GM19238 (cell line): ENCODE measurements at regions not wholly inside any gene's neighbourhood (a gene's known extent, or its start where the extent isn't known, plus 50 kb on each side); places are given as distances from the start of the nearest gene placed in this dataset.

Experiments
- DNase-seq: peaks from one replicate; pipeline ENCODE4 v3.0.0; 2011; ENCODE audit warnings: low spot score; ENCODE audit not compliant: insufficient read length

DNA sequence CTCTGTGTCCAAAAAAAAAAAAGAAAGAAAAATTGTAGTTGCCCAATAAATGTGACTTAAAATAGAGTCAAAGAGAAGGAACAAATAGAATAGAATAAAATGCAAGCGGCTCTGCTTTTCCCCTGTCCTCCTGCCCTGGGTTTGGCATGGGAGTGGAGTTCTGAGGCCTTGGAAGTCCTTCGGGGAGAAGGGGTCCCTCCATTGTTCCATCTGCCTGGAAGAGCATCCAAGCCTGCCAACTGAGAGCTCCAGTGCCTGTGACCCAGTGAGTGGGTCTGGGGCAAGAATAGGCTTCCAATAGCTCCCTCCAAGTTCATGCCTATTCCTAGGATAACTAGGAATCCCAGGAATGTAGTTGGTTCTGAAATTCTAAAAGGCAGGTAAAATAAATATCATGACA lies 321.4 kb downstream of the MYCN start:
- DNase-seq, result no peak

DNA sequence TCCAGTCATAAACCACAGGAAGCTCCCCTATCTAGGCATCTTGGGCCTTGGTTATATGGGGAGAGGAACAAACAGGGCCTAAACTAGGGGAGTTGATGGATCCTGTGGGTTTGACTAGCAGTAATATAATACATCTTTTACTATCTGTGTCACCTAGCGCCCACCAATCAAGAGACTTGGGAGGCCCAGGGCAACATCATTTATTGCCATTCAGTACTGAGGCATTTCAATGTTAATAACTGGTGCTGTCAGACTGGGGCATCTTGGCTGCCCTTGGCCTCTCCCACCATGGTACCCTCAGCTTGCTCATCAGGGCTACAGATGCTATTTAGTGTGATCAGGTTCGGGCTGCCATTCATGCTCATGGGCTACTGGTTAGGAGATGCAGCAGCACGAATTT lies 320.7 kb downstream of the MYCN start:
- no peak for DNase-seq

DNA sequence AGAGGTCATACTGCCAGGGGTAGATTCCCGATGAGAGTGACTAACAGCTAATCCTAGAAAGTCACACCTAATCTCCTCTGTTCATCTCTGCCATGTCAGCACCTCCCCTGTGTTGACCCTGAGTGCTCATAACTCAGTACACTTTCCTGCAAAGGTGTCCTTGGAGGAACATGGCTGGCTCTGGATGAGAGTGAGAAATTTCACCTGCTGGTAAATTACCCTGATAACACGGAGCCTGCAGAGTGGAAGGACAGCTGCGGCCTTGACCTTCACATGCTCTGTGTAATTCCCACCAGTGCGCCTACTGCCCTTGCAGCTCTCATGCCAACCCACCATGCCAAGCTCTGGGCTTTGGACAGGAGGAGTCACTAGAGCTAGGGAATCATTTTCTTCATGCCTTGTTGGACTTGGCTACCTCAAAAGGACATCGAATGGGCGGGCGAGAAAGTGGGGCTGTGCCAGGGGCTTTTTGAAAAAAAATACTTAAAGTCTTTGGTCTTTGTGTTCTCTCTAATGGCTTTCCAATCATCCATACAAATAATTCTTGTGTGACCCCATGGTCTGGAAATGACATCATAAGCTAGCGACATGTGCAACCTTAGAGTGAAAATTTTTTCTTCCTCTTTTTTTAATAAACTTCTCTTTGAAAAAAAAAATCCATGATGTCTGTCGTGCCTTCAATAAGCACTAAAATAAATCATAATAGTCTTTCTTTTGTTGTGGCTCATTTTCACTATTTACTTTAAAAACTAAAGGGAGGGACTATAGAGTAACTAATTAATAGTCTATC lies 319.9 kb downstream of the MYCN start:
- no peak for DNase-seq

DNA sequence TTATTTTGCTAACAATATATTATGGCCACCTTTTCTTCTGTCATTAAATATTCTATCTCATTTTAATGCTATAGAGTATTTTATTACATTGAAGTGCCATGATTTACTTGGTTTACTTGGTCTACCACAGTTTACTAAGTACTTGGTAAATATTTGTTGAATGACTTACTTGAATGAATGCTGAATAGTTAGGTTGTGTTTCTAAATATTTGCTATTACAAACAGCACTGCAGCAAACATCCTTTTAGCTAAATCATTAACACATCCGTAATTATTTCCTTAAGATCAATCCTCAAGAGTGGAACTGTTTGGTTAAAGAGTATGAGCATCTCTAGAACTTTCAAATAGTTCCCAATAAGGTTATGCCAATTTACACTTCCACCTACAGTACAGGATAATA lies 318.7 kb downstream of the MYCN start:
- no peak for DNase-seq

DNA sequence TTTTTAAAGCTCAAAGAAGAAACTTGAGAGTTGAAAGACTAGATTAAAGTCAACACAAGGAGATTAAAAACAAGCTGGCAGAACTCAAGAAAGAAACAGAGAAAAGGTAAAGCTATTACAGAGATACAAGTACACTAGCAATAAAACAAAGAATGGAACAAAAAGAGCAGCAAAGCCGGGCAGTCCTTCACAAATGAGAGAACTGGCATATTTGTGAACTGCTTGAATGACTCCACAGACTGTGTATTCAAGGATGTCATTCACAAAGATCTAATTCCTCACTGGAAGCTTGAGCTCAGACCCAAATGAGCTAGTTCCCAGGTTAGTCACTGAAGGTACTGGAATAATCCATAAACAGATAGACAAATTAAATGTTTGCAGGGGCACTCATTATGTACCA lies 318.0 kb downstream of the MYCN start:
- DNase-seq, result no peak

DNA sequence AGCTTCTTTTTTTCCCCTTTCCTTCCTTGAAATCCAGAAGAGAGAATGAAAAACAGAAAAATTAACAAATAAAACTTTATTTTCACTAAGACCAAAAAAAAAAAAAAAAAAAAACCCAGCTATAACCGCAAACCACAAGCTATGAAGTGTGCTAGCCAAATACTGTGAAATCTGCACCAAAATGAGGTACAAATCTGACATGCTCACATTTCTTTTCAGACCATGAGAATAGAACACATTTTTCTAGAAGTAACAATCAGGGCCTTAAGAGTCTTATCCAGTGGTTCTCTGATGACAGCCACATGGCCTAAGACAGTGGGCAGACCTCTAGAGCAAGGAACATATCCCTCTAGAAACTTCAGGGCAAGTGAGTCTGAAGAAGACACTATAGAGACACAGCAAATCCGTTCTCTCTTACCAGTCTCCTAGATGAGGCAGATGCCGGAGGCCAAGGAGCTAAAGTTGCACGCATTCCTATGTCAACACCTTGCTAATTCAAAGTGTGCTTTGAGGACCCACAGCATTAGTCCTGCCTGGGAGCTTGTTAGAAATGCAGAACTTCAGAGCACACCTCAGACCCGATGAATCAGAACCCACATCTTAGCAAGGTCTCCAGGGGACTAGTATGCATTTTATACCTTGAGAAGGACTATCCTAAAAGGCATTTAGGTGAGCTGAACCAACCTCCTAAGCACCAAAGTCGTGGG lies 317.1 kb downstream of the MYCN start:
- DNase-seq, result no peak

DNA sequence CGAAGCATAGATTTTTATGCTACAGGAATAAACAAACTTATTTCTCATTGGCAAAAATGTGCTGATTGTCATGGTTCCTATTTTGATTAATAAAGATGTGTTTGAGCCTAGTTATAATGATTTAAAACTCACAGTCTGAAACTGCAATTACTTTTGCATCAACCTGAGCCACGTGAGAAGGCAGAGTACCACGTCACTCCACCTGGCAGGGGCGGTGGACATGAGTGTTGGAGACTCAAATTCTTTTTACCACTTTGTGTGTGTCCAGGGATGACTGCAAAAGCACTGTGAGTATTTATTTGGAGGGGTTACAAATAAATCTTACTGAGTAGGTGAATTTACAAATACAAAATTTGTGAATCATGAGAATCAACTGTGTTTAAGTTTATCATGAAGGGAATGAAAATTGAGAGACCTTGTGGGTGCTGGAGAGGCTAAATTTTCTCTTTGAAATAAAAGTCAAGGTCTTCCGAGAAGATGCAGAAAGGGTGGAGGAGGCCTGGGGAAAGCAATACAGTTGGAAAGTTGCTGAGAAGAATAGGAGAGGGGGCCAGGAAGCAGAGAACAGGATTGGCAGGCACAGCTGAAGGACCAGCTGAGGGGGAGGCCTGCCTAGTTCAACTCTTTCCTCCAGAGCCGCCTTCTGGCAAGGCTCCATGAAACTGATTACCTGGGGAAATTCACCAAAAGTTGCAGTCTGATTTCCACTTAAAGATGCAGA lies 316.4 kb downstream of the MYCN start:
- no peak for DNase-seq

DNA sequence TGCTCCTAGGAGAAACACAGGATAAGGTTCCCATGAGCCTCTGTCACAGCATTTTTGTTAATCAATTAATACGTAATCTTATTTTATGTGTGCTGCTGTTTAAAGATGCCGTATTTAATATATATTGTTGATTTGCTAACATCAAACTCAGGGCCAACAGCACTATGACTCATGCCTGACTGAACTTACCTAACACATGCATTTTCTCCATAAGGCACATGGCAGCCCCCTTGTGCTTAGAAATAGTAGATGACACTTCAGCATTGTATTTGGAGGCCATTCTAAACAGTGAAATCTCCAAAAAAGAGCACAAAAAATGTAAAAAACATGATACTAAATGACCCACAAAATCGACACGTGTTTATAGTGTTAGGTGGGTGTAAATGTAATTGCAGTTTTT lies 314.8 kb downstream of the MYCN start:
- DNase-seq, result no peak

DNA sequence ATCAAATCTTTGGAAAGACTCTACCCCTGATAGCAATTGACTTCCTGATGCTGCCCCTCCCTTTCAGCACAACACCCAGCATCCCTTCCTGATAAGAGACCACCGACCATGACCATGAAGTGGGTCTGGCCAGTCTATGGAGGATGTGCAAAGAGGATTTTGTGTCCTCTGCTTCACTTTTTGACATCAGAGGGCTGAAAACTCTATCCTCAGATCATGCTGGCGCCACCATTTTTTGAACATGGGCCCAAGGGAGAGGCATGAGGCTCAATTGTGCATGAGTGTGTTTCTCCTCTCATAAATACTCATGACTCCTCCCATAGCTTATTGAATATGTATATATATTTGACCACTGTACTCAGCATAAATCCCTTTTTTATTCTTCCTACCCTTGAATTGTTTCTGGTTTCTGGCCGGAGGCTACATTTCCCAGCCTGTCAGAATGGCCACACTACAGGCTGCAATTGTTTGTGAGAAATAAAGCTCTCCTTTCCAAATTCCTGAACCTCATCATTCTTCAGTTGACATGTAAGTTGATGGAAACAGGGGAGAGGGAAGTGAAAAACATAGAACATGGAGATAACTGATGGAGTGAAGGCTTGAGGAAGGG lies 314.1 kb downstream of the MYCN start:
- no peak for DNase-seq

DNA sequence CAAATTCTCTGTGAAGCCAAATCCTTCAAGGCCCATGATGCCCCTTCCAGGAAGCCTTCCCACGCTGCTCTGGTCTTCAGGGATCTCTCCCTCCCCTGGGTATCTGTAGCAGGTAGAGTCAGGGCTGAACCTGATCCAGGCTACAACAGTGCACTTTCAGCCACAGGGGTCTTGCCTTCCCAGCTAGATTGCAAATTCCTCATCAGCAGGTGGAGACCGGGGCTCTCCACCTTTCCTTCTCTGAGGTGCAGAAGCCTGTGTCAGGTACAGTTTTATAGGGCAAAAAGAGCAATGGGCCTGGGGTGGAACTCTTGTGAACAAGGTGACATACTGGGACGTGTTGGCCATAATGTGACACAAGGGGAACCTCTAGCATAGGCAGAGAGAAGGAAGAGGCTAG lies 312.9 kb downstream of the MYCN start:
- DNase-seq, result no peak

DNA sequence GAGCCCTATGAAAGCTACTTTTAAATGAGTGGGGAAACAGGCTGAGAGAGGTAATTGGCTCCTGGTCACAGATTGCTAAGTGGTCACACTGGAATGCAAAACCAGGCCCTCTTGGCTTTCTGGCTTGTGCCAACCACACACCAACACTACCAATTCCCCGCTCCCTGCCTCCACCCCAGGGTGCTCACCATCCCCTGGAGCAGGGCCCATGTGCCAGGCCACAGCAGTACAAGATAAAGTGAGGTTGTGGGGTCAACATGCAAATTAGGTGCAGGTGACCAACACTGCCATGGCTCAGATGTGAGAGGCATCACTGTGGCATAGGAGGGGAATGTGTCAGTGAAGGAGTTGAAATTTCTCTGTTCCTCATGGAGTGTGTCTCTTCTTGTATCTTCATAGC lies 312.5 kb downstream of the MYCN start:
- DNase-seq, result no peak

DNA sequence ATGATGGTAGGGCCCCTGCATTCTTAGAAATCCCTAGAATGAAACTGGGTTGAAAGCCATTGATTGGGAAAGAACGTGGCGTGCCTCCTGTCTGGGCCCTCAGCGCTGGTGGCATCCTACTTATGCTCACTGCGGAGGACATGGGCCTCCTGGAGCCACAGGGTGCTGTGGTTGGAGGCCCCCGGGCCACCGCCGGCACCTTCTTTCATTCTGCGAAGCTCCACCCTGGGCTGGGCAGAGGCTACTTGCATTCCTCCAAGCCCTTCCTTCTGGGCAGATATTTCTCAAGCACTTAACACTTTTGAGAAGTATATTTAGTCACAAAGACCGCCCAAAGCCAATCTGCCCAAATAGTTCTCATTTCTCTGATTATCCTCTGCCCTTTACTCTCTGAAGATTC lies 311.9 kb downstream of the MYCN start:
- no peak for DNase-seq

DNA sequence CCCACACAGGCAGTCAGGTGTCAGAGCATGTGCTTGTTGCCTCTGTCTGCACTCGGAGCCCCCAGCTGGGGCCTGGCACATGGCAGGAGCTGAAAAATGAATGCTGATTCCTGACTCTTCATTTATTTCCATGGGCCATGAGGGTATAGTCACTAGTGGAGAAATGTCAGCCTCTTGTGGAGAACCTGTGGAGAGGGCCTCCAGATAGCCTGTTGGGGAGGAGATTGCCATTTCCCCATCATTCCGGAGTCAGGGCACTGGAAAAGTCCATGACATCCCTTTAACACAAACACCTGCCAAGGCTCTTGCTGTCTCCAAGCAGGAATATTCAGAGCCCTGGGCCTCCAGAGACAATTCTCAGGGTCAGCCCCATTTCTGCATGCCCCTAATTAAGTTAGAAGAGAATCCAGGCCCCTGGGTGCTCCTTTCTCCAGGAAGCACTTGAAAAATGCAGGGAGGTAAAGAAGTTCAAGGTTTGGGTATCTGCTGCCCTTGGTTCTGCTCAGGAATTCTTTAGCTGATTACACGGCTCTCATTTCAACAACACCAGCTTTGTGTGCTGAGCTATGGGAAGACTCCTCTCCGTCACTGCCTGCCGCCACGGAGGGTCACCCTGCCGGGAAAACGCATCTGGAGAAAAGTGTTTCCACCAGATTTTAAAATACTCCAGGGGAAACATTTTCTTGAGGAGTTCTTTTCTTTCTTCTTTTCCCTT lies 311.3 kb downstream of the MYCN start:
- no peak for DNase-seq

DNA sequence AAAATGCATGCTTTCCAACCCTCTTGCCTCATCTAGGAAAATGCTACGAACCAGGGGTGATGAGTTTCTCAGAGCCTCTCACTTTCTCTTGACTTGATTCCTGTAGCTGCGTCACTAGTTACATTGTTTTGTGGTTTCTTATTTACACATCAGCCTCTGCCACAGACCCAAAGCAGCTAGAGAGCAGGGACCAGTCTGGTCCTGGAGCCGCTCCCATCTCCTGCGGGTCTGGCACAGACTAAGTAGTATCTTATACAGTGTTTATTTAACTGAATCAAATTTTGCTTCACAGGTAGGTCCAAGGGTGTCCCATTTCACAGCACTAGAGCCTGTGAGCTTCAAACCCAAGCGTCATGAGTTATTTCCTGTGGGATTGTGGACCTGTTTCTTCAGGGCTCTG lies 310.5 kb downstream of the MYCN start:
- DNase-seq, result no peak

DNA sequence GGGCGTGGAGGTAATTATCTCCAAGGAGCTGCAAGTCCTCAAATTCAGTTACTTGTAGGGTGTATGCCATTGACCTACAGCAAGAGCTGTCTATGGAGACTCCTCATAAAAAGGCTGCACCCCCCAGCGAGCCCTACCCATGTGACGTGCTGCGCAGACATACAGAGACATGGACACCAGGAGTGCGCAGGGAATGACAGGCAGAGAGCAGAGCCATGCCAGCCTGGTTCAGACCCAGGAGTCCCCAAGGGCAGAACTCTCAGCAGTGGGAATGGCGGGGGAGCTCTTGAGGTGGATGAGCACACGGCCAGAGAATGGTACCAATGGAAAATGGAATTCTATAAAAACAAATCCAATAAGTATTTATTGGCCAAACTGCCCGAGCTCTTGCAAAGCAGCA lies 310.1 kb downstream of the MYCN start:
- DNase-seq, result no peak

DNA sequence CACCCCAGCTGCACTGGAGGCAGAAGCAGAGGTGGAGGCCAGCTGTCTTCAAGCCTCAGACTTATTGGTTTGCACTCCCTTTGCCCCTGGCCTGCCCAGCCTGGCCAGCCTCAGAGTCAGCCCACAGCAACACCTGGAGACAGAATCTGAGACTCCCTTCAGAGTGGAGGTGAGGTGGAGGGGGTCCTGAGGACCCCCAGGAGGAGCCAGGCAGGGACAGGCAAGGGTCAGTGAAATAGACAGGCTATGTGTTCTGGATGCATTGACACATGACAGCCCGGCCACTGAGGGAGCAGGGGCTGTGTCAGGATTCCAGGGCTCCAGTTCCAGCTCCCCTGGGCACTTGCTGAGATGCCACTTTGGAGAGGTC lies 309.7 kb downstream of the MYCN start:
- DNase-seq, result no peak

DNA sequence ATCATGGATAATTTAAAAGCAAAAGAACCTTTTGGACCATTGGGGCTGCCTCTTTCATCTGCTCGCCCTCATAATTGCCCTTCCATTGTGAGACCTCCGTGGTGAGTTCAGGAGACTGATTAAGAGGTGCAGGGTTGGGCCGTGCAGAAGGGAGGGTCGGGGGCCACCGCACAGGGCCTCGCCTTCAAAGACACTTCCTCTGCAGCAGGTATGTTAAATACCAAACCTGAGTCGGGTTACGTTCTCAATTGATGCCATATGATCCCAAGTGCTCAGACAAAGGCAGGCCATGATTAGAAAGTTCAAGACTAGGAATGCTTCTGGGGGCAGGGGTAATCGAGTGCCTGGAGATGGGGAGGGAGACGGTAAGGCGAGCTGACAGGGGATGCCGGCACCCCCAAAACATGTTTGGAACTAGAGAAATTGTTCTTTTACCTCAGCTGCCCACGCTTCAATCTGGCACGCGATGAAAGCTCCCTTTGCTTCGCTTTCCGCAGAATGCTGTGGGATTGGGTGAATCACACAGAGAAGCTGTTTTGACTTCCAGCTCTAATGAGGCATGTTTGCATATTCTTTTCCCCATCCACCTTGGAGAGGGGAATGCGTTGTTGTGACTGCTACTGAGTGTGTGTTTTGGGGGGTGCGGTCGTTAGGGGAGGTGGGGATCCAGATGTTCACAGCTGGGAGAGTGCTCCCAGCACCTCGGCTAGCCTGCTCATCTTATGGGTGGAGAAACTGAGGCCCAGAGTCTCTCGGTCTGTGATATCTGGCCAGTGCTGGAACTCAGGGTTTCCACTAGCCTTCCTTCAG lies 309.1 kb downstream of the MYCN start:
- DNase-seq, result no peak

DNA sequence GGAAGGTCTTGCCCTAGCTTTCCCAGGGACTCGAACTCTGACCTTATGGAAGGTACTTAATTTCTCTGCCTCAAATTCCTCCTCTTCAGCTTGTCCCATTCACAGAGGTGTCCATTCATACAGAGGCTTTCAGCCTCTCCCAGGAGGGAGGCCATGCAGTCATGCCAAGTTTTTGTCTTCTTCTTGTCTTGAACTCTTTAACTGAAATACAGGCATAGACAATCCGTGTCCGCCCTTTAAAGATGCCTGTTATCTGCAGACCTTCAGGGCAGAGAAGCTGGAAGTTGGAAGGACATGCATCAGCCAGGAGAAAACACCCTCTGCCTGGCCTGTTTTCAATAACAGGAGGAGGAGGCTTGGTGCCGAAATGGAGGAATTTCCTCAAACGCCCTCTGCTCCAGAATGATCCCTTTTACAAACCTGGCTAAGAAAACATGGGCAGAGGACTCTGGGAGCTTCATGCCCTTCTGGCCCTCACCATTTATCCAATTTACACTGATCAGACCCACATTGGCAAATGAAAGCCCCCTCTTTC lies 308.3 kb downstream of the MYCN start:
- no peak for DNase-seq

DNA sequence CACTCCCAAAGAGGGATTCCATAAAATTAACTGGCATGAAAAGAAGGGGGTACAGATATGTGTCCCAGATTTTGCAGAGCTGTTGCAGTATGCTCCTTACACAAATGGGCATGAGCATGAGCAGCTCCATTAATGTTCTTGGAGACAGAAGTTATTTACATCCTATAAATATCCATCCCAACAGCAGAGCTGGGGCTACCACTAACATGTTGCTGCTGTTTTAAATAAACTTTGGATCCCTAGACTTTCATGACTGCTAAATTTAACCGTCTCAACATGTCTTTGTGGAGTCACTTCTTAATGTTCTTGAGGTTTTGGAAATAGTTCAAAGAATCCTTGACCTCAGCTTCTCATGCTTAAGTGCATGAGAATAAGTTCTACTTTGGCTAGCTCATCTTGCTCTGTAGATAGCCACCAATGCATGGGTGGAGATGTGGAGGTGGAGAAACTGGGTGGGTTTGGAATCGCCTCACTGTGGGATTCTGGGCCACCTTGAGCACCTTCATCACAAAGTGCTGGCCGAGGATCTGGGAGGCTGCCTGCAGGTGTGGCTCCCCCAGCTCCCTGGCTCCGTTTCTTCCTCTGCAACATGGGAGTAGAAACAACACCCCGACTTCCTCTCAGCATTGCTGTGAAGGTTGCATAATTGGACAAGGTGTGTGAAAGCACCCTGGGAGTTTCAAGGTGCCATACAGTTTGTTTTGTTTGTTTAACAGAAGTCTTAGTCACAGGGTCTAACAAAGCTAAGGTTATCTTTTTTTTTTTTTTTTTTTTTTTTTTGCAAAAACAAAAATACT lies 307.2 kb downstream of the MYCN start:
- DNase-seq, result no peak

DNA sequence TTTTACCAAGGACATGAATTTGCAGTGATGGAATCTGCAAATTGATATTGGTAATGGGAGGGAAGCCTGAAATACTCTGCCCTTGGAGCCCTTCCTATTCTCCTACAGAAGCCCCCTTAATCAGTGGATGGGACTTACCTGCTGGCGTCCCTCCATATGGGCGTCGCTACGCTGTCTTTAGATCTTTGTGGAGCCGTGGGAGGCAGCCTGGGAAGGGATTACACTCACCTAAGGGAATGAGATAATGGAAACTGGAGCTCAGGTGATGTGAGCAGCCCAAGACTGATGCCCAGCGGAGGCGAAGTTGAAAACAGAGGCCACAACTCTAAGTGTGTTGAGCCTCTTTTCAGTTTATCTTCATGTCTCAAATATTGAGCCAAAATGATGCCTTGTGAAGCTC lies 306.6 kb downstream of the MYCN start:
- no peak for DNase-seq
